ENCODE measurements at regions not wholly inside any gene's neighbourhood (a gene's known extent, or its start where the extent isn't known, plus 50 kb on each side); places are given as distances from the start of the nearest gene placed in this dataset.
A peak's percentile ranks its signal among the peaks of the same experiment; 100 is the strongest.

DNA sequence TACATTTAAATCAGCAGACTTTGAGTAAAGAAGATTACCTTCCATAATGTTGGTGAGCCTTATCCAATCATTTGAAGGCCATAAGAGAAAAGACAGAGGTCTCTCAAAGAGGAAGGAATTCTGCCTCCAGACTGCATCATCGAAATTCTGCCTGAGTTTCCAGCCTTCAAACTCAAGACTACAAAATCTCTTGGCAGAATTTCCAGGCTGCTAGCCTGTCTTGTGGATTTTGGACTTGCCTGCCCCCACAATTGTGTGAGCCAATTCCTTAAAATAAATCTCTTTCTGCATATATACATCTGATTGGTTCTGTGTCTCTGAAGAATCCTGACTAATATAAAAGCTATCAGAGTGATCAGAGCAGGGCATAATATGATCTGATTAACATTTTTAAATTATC lies 216.6 kb upstream of the CPHXL start:
- Mint-ChIP-seq H3K4me1 (no peaks in the 10 kb centered on the region), H3K27me3 (no peaks in the 10 kb centered on the region), H3K4me3 (no peak overlapping the region), H3K27ac (no peak overlapping the region), H3K36me3 (no peaks in the 10 kb centered on the region), H3K9me3 (peaks cover 0 to 9% (median 0%) of the 10 kb centered on the region in 8 donors)
- ChIA-PET CTCF (ENCODE audit: partially characterized antibody) (no interaction called here), POLR2A (ENCODE audit: partially characterized antibody) (no interaction called here)
- DNase-seq = no peak
- no peaks in the 10 kb centered on the region for H3K4me1 ChIP-seq (ENCODE audit: insufficient read depth, low read length)
- no peak overlapping the region for H3K4me3 ChIP-seq (ENCODE audit: low read length in 2 of 2)
- intact Hi-C loops (cut with micrococcal nuclease) = no loop called here
- H3K27me3 ChIP-seq (ENCODE audit: insufficient read depth, low read length) = no peaks in the 10 kb centered on the region
- H3K9me3 ChIP-seq (ENCODE audit: control insufficient read depth in 1 of 2, low read length in 2 of 2) = no peaks in the 10 kb centered on the region
- H3K36me3 ChIP-seq (ENCODE audit: insufficient read depth, low read length) = no peaks in the 10 kb centered on the region
- no peak overlapping the region for H3K27ac ChIP-seq (ENCODE audit: low read depth, low read length)

GRCh38 chr16:75943705-75944514 lies 217.6 kb upstream of the CPHXL start:
- no peaks in the 10 kb centered on the region for H3K9me3 ChIP-seq (ENCODE audit: control insufficient read depth in 1 of 2, low read length in 2 of 2)
- H3K4me1 ChIP-seq (ENCODE audit: insufficient read depth, low read length) = no peaks in the 10 kb centered on the region
- ChIA-PET CTCF (ENCODE audit: partially characterized antibody) (no interaction called here), POLR2A (ENCODE audit: partially characterized antibody) (interaction anchor here (0.7 kb wide), 1 partner anchor 9 kb away, joined by 3 read pairs; no protein-coding TSS in a partner anchor)
- peaks cover 0 to 3% of the 10 kb centered on the region in 2 donors for H3K27me3 Mint-ChIP-seq
- no peaks in the 10 kb centered on the region for H3K9me3 Mint-ChIP-seq
- DNase-seq = no peak
- no peaks in the 10 kb centered on the region for H3K36me3 Mint-ChIP-seq
- H3K4me3 ChIP-seq (ENCODE audit: low read length in 2 of 2) = no peak overlapping the region
- H3K36me3 ChIP-seq (ENCODE audit: insufficient read depth, low read length) = no peaks in the 10 kb centered on the region
- no peaks in the 10 kb centered on the region for H3K27me3 ChIP-seq (ENCODE audit: insufficient read depth, low read length)
- H3K27ac Mint-ChIP-seq = no peak overlapping the region
- intact Hi-C loops (cut with micrococcal nuclease) = no loop called here
- no peak overlapping the region for H3K4me3 Mint-ChIP-seq
- no peak overlapping the region for H3K27ac ChIP-seq (ENCODE audit: low read depth, low read length)
- H3K4me1 Mint-ChIP-seq = no peaks in the 10 kb centered on the region

DNA sequence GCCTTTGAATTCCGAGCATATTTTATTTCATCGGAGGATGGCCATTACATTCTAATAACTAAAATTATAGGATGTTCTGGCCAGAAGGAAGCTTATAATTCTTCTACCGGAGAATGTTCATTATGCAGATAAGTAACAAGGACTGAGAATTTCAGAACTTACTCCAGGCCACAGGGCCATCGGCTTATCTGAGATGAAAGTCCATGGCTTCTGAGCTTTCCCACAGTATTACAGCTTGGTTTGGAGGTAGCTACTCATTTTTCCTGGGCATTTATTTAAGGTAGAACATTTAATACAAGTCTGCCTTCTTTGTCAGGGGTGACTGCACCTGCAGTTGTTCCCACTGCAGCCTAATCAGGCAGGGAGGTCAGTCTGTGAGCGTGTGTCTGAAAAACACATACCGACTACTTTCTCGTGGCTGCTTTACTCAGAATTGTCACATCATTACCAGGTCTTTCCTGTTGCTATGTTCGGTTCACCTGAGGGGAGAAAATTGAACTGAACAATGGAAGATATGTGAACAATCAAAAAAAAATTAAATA lies 219.7 kb upstream of the CPHXL start:
- H3K9me3 Mint-ChIP-seq = peaks cover 0 to 3% (median 0%) of the 10 kb centered on the region in 8 donors

GRCh38 chr16:75947626-75948239 lies 221.4 kb upstream of the CPHXL start:
- H3K36me3 ChIP-seq (ENCODE audit: insufficient read depth, low read length) = no peaks in the 10 kb centered on the region
- Mint-ChIP-seq H3K36me3 (no peaks in the 10 kb centered on the region), H3K4me1 (no peaks in the 10 kb centered on the region), H3K27ac (peak overlapping the region in 1 of 7 donors; percentile 7), H3K27me3 (peaks cover 0 to 3% of the 10 kb centered on the region in 2 donors), H3K4me3 (no peak overlapping the region), H3K9me3 (peaks cover 0 to 3% (median 0%) of the 10 kb centered on the region in 8 donors)
- H3K27me3 ChIP-seq (ENCODE audit: insufficient read depth, low read length) = no peaks in the 10 kb centered on the region
- POLR2A ChIA-PET (ENCODE audit: partially characterized antibody) = no interaction called here
- H3K9me3 ChIP-seq (ENCODE audit: control insufficient read depth in 1 of 2, low read length in 2 of 2) = no peaks in the 10 kb centered on the region
- no peak overlapping the region for H3K4me3 ChIP-seq (ENCODE audit: low read length in 2 of 2)
- no peak for DNase-seq
- no peak overlapping the region for H3K27ac ChIP-seq (ENCODE audit: low read depth, low read length)
- intact Hi-C loops (cut with micrococcal nuclease) = no loop called here
- CTCF ChIA-PET (ENCODE audit: partially characterized antibody) = no interaction called here
- H3K4me1 ChIP-seq (ENCODE audit: insufficient read depth, low read length) = no peaks in the 10 kb centered on the region

More for the DNA sequence above, 219.7 kb upstream of the CPHXL start:
- ChIA-PET CTCF (ENCODE audit: partially characterized antibody) (no interaction called here), POLR2A (ENCODE audit: partially characterized antibody) (no interaction called here)
- H3K4me3 Mint-ChIP-seq = no peak overlapping the region
- no peaks in the 10 kb centered on the region for H3K36me3 Mint-ChIP-seq
- H3K4me1 Mint-ChIP-seq = no peaks in the 10 kb centered on the region
- H3K36me3 ChIP-seq (ENCODE audit: insufficient read depth, low read length) = no peaks in the 10 kb centered on the region
- no peak for DNase-seq
- H3K27ac ChIP-seq (ENCODE audit: low read depth, low read length) = no peak overlapping the region
- H3K27ac Mint-ChIP-seq = no peak overlapping the region
- H3K27me3 ChIP-seq (ENCODE audit: insufficient read depth, low read length) = no peaks in the 10 kb centered on the region
- H3K27me3 Mint-ChIP-seq = peaks cover 0 to 3% of the 10 kb centered on the region in 2 donors
- H3K9me3 ChIP-seq (ENCODE audit: control insufficient read depth in 1 of 2, low read length in 2 of 2) = no peaks in the 10 kb centered on the region
- no peaks in the 10 kb centered on the region for H3K4me1 ChIP-seq (ENCODE audit: insufficient read depth, low read length)
- intact Hi-C loops (cut with micrococcal nuclease) = no loop called here
- no peak overlapping the region for H3K4me3 ChIP-seq (ENCODE audit: low read length in 2 of 2)

- ChIA-PET POLR2A (ENCODE audit: partially characterized antibody) (no interaction called here), CTCF (ENCODE audit: partially characterized antibody) (no interaction called here)
- Mint-ChIP-seq H3K9me3 (peaks cover 0 to 3% (median 0%) of the 10 kb centered on the region in 8 donors), H3K4me1 (no peaks in the 10 kb centered on the region), H3K27ac (no peak overlapping the region), H3K4me3 (no peak overlapping the region), H3K27me3 (peaks cover 0 to 3% of the 10 kb centered on the region in 2 donors), H3K36me3 (no peaks in the 10 kb centered on the region)
- no peak for DNase-seq
- Histone ChIP-seq H3K4me1 (ENCODE audit: insufficient read depth, low read length) (no peaks in the 10 kb centered on the region), H3K27ac (ENCODE audit: low read depth, low read length) (no peak overlapping the region), H3K9me3 (ENCODE audit: control insufficient read depth in 1 of 2, low read length in 2 of 2) (no peaks in the 10 kb centered on the region), H3K4me3 (ENCODE audit: low read length in 2 of 2) (no peak overlapping the region), H3K27me3 (ENCODE audit: insufficient read depth, low read length) (no peaks in the 10 kb centered on the region), H3K36me3 (ENCODE audit: insufficient read depth, low read length) (no peaks in the 10 kb centered on the region)
- intact Hi-C loops (cut with micrococcal nuclease) = no loop called here
These were observed 222.2 kb upstream of the CPHXL start for GRCh38 chr16:75948441-75948840.

GRCh38 chr16:75948886-75949285 lies 222.6 kb upstream of the CPHXL start:
- peaks cover 0 to 3% of the 10 kb centered on the region in 2 donors for H3K27me3 Mint-ChIP-seq
- H3K36me3 Mint-ChIP-seq = no peaks in the 10 kb centered on the region
- H3K9me3 ChIP-seq (ENCODE audit: control insufficient read depth in 1 of 2, low read length in 2 of 2) = no peaks in the 10 kb centered on the region
- no peak overlapping the region for H3K4me3 ChIP-seq (ENCODE audit: low read length in 2 of 2)
- ChIA-PET CTCF (ENCODE audit: partially characterized antibody) (no interaction called here), POLR2A (ENCODE audit: partially characterized antibody) (no interaction called here)
- H3K4me1 Mint-ChIP-seq = no peaks in the 10 kb centered on the region
- no peaks in the 10 kb centered on the region for H3K4me1 ChIP-seq (ENCODE audit: insufficient read depth, low read length)
- no peak overlapping the region for H3K27ac ChIP-seq (ENCODE audit: low read depth, low read length)
- peaks cover 0 to 3% (median 0%) of the 10 kb centered on the region in 8 donors for H3K9me3 Mint-ChIP-seq
- intact Hi-C loops (cut with micrococcal nuclease) = no loop called here
- H3K27ac Mint-ChIP-seq = no peak overlapping the region
- H3K4me3 Mint-ChIP-seq = no peak overlapping the region
- H3K27me3 ChIP-seq (ENCODE audit: insufficient read depth, low read length) = no peaks in the 10 kb centered on the region
- no peak for DNase-seq
- no peaks in the 10 kb centered on the region for H3K36me3 ChIP-seq (ENCODE audit: insufficient read depth, low read length)

GRCh38 chr16:75952124-75952523 lies 225.8 kb upstream of the CPHXL start:
- H3K4me3 ChIP-seq (ENCODE audit: low read length in 2 of 2) = no peak overlapping the region
- H3K4me3 Mint-ChIP-seq = no peak overlapping the region
- H3K4me1 ChIP-seq (ENCODE audit: insufficient read depth, low read length) = no peaks in the 10 kb centered on the region
- no peaks in the 10 kb centered on the region for H3K36me3 ChIP-seq (ENCODE audit: insufficient read depth, low read length)
- H3K27ac ChIP-seq (ENCODE audit: low read depth, low read length) = no peak overlapping the region
- peaks cover 0 to 3% of the 10 kb centered on the region in 2 donors for H3K27me3 Mint-ChIP-seq
- H3K27ac Mint-ChIP-seq = no peak overlapping the region
- H3K9me3 ChIP-seq (ENCODE audit: control insufficient read depth in 1 of 2, low read length in 2 of 2) = no peaks in the 10 kb centered on the region
- intact Hi-C loops (cut with micrococcal nuclease) = no loop called here
- no peaks in the 10 kb centered on the region for H3K36me3 Mint-ChIP-seq
- ChIA-PET POLR2A (ENCODE audit: partially characterized antibody) (no interaction called here), CTCF (ENCODE audit: partially characterized antibody) (no interaction called here)
- peaks cover 0 to 5% (median 0%) of the 10 kb centered on the region in 8 donors for H3K9me3 Mint-ChIP-seq
- no peaks in the 10 kb centered on the region for H3K4me1 Mint-ChIP-seq
- DNase-seq = no peak
- H3K27me3 ChIP-seq (ENCODE audit: insufficient read depth, low read length) = no peaks in the 10 kb centered on the region
